DMS114 treated with DMSO at 0.1 percent for 48 hours (cell line): ENCODE measurements at regions not wholly inside any gene's neighbourhood (a gene's known extent, or its start where the extent isn't known, plus 50 kb on each side); places are given as distances from the start of the nearest gene placed in this dataset.

Source experiments
- DNase-seq: peaks from one replicate; lab custom pipeline; 2025; ENCODE audit not compliant: unreplicated experiment; lab: John Stamatoyannopoulos, UW

DNA sequence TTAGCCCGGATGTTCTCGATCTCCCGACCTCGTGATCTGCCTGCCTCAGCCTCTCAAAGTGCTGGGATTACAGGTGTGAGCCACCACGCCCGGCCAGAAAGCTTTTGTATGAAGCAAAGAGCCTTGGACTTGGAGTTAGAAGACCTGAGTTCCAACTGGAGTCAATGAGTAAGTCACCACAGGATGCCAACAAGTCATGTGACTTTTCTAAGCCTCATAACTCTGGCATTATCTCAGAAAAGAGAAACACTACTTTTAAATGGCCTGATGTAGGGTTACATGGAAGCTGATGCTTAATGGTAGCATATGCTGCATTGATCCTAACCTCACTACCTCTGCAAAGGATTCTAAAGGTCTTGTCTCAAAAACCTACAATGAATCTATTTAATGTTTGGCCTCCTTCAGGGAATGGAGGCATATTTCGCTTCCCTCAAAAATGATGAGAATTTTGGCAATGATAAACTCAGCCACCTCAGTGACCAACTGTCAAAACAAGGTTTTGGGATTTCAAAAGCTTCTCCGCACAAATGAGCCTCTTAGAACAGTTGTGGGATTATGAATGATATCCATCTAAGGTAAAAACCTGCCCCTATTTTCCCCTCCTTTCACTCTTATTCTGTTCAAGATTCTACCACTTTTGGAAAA lies 236.8 kb downstream of the ACTL7B start:
- DNase-seq, result no peak

DNA sequence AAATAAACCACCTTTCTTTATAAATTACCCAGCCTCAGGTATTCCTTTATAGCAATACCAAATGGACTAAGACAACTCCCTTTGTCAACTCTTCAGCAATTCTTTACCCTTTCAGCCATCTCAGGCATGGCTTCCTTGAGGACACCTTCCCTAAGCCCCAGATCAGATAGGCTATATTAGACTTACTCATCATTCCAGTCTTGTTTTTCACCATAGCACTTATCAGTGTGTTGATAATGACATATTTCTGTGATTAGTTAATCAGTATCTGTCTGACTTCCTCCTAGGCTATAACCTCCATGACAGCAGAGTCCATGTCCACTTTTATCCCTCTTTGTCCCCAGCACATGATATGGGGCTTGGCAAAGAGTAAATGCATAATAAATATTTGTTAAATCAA lies 238.1 kb downstream of the ACTL7B start:
- no peak for DNase-seq

DNA sequence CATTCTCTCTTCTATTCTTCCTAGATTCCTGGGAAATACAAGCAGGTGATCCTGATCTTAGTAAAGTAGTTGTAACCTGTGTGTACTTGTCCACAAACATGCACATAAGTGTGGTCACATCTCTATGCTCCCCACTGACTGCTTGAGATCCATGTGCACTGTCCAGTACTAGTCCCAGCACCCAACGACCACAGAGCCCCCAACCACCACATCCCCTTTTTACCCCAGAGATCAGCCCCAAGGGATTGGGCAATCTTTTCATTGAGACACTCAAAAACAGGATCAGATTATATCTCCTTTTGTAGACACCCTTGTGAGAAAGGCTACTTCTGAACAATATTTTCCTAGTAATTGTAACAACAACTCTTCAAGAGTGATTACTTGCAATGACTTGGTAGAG lies 240.6 kb downstream of the ACTL7B start:
- no peak for DNase-seq

DNA sequence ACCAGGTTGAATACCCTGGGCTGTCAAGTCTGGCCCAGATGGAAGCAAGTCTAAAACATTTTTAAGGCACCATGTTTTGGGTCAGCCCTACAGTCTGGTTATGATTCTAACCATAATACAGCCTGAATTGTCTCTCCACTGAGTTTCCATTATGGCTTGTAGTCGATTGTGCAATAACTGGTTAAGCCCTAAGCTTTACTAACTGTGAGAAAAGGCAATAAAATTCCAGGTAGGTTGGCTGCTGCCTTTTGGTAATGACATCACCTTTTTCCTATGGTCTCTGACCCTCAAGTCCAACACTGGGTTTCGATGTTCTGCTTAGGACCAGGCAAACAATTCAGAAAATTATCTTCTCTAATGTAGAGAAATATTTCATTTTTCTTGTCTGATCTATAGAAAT lies 243.3 kb downstream of the ACTL7B start:
- DNase-seq, result no peak

DNA sequence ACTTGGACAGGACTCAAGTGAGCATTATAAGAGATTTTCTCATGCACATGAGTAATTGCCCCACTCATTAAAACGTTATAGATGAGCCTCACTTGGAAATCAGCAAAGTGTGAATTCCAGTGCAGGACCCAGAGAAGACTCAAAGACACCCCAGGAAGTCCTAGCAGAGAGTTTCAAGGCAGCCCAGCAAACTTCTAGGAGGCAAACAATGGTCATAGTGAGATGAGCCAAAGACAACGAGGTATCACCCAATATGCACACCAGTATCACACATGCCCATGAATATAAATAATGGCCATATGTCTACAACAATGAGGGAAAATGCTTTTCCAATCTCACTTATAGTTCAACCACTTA lies 245.9 kb downstream of the ACTL7B start:
- DNase-seq, result no peak

DNA sequence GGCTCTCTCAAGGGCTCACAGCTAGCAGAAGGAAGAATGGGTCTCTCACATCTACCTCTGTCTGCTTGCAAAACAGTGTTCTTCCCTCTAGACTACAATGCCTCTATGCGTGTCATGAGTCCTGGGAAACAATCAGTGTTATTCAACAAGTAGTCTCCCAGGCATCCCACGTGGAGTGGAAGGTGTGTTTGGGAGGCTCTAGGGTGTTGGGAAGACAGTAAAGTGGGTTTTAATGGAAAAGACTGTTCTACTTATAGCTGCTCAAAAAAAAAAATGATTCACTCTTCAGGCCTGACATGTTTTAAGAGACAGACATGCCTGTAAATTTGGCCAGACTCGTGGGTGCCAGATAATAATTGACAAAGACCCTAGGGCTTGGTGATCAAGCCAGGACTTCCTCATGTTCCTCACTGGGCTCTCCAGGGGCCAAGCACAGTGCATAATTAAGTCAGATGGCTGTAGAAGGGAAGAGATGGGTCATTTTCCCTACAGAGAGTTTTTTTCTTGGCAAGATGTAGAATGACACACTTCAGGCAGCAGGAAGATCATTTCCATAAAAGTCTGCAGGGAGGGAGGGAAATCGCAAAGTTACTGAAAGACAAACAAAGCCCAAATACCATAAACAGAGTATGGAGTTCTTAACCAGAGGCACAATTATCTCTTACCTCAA lies 246.4 kb downstream of the ACTL7B start:
- no peak for DNase-seq

DNA sequence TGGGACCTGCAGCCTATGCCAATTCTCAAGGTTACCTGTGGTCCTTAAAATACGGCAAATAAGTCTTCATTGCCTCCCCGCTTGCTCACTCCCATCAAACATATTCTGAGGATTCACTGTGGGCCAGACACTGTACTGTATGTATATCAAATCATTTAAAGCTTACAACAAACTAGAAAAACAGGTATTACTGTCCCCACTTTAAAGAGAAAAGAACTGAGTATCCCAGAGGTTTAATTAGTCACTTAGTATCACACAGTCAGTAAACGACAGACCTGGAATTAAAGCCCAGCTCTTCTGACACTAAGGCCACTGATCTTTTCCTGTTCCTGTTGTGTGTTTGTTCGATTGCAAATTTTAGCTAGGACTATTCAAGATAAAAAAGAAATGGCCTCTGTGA lies 248.2 kb downstream of the ACTL7B start:
- DNase-seq, result no peak

DNA sequence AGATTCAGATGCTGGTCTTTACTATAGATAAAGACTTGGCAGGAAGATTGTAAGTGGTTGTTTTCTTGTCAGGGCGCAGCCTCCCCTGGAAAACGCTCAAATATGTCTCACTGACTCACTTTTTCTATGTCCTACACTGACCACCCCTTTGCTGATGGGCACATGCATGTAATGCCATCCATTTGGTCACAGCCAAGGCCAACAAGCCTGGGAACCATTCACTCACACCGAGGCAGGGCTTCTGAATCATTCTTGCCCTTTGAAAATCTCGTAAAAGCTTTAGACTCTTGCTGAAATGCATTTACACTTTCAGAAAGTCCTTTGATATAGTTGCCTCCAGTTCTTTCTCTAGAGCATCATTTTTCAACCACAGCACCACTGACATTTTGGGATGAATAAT lies 249.4 kb downstream of the ACTL7B start:
- DNase-seq, result no peak

DNA sequence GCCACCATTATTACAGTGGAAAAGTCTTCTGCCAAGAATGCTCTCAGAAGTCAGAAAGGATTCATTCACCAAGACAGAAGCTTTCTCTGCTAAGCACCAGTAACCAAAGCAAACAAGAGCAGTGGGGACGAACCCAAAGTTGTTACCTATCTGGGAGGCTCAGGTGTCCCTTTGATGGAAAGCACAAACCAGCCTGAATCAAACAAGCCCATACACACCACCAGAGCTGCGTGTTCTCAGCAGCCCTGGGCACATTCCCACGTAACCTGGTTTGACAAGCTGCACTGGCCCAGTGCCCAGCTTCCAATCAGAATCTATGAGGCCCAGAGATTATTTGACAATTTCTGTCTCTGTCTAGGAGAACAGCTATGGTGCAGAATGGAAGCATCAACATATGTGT lies 252.6 kb downstream of the ACTL7B start:
- DNase-seq, result no peak

DNA sequence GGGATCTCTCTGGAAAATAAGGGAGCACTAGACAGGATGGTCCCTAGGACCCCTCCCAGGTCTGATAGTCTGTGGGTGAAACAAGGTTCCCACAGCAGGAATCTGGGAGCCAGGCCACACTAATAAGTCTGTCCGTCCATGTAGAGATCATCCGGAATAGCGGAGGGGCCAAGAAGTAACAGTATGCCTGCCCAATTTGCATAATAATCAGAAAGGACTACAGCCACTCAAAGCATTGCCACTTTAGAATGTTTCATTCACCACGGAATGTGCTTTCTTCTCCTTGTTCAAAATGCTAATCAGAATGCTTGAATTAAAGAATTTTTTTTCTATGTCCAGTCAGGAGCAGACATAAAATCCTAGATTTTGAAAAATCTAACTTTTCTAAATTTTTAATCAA lies 254.9 kb downstream of the ACTL7B start:
- DNase-seq, result no peak

DNA sequence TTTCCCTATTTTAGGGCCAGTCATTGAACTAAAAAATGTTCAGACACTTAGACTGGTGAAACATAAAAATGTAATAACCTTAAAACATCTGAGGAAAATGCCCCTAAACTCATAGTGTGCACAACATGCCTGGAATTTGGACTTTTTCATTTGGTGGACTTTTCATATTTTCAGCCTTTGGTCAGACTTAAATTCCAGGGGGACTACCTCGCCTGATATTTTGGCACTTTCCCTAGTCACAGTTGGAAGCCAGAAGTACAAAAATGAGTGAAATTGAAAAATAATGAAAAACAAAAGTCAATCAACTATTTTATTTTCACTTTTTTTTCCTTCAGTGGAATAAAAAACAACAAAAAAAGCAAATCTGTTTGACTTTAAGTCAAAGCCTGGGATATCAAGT lies 256.2 kb downstream of the ACTL7B start:
- no peak for DNase-seq

DNA sequence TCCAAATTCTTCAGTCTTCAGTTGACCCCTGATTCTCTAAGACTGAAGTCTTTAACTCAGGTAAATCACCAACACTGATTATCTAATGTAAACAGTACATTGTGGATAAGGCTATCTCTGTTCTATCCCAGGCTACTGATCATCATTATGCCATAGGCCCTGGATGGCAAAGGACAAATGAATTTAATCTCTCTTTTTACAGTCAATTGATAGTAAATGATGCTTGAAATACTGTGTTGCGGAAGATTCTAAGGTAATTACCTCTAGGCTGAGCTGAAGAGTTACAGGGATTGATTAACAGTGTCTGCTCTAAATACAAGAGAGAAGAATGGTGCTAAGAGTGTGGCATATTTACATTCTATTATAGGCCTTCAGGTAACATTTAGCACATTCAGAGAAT lies 264.7 kb downstream of the ACTL7B start:
- DNase-seq, result no peak

DNA sequence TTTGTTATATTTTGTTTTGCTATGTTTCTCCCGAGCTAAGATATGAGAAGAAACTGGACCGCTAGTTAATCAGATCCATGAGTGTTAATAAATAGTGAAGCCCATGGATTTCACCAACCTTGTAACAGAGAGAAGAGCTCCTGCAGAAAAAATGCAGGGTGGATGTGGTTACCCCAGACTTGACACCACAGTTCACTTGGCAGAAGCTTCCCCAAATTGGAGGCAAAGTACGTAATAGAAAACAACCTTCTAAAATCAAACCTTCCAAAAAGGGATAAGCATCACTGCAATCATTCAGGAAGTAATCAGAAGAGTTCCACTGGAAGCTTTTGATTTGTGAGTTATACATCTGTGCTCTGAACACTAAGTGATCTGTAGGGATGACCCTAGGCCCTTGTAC lies 267.5 kb downstream of the ACTL7B start:
- DNase-seq, result no peak

DNA sequence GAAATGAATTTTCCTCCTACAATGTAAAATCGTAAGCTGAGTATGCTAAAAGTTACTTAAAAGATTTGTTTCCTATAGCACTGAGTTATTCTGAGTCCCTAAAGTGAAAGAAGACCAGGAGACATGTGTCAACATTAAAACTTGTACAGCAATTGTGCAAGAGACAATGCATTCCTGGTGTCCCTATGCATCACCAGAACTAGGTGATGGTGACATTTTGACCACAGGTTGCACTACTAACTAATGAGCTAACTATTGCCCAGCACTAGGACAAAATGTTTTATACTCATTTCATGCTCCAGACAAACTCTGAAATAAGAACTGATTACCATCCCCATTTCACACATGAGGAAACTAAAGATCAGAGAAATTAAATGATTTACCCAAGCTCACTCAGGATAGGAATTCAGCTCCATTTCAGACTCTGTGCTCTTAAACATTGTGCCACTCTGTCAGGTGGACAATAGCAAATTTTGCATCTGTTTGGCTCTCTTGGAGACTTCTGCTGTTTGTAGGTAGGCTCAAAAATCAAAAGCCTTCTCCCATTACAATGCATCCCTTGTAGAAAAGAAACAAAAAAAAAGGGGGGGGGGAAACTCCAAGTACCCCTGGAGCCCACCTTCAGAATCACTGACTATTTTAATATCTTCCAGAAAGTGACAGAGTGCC lies 269.2 kb downstream of the ACTL7B start:
- DNase-seq, result no peak

DNA sequence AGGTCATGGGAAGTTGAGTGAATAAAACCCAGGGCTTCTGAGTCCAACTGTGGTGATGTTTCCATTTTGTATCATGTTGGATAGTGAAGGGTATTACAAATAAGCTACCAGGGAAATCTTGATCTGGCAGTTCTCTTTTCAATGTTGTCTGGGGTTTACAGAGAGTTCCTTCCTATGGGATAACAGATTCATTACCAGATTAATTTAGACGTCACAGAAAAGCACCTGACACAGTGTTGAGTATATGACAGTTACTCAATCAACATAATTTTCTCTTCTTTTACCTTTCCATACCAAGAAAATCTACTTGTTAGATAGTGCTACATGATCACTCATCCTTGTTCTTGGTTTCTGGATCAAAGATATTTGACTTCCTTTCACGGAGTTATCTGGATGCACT lies 270.9 kb downstream of the ACTL7B start:
- no peak for DNase-seq

DNA sequence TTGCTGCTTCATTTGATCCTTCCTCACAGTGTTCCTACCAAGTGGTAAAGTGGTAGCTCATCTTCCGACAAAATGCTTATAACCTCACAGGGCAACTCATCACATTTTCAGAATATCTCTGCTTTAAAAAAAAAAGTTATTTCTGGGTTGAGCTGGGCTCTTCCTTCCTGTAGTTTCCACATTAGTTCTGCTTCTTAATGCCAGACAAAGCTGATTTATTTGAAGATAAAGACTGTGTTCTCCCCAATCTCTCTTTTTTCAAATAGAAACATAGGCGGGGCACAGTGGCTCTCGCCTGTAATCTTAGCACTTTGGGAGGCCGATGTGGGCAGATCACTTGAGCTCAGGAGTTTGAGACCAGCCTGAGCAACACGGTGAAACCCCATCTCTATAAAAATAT lies 273.1 kb downstream of the ACTL7B start:
- DNase-seq, result no peak

DNA sequence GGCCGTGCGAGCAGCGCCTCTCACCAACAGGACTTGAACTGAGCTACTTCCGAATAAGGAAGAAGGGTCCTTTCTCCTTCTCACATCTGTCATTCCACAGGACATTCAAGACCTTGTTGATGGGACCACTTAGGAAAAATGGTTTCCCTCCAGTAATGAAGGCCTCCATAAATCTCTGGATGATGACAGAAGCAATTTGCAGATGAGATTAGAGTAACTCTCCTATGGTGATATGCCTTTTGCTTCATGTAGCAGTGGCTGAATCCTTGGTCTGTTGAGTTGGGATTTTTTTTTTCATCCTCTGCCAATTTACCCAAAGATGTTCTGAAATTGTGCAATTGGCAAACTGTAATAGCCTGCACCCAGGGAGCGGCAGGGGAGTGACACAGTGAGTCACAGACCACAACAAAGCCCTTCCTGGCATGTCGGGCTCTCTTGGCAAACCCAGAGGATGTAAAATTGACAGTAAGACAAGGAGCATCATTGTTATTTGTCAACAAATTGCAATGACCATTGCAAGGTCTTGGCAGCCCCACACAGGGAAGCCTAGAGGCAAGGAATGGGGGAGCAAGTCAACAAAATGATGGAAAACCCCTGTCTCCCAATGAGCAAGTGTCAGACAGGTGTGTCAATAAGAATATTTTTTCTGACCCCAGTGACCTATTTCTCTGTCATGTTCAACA lies 275.9 kb downstream of the ACTL7B start:
- no peak for DNase-seq

DNA sequence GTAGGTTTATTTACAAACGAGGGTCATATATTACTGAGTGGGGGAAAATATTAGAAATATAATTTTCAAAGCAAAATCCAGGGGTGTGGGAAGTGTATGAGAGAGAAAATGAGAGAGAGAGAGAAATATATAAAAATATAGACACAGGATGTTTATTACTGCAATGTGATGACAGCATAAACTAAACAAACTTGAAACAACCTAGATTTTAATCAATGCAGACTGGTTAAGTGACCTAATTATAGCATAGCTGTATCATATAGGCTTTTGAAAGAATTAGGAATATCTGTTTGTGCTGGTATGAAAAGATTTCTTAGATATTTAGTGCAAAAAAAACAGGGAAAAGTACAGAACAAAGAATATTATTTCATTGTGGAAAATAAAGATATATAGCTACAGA lies 280.5 kb downstream of the ACTL7B start:
- no peak for DNase-seq

DNA sequence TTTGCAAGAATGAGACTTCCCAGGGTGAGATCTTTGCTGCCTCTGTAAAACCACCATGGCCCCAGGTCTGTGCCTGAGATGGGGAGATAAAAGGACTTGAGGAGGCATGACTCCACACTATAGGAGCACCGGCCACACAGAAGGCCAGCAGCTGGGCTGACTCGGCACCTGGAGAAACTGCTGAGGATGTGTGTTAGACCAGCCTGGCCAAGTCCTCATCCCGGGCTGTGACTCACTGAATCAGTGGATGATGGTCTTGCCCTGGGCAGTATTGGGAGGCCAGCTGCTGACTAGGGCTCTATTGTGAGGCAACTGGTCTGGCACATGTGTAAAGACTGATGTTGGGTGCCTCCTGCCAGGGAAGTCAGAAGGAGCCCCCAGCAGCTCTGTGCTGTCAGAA lies 286.2 kb downstream of the ACTL7B start:
- DNase-seq, result no peak

DNA sequence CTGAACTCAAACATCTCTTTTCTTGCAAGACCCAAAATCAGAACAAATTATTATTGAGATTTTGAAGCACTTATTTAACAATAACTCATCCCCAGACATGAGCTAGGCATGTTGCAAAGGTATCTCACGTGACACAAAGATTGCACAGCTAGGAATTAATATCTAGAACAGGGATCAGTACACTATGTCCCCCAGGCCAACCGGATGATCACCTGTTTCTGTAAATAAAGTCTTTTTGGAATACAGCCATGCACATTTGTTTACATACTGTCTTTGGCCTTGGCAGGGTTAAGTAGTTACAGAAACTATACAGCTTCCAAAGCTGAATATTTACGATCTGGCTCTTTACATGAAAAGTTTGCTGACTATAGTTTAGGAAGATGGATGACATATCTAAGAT lies 287.7 kb downstream of the ACTL7B start:
- no peak for DNase-seq

DNA sequence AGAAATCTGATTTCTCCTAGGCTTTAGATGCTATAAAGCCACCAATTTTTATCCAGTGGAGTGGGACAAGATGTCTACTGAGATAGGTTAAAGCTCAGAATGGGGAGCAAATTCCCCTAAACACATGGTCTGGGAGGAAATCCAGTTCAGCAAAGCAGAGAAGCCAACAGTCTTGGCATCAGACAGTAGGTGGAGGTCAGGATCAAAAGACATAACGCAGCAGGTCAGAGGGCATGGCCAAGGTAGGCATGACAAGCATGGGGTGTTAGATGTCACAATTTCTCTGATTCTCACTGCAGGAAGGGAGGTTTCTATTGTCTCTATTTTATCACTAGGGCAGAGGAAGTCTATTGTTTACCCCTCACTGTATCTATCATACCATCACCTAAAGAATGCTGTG lies 288.2 kb downstream of the ACTL7B start:
- no peak for DNase-seq
